ENCODE measurements at regions not wholly inside any gene's neighbourhood (a gene's known extent, or its start where the extent isn't known, plus 50 kb on each side); places are given as distances from the start of the nearest gene placed in this dataset.

DNA sequence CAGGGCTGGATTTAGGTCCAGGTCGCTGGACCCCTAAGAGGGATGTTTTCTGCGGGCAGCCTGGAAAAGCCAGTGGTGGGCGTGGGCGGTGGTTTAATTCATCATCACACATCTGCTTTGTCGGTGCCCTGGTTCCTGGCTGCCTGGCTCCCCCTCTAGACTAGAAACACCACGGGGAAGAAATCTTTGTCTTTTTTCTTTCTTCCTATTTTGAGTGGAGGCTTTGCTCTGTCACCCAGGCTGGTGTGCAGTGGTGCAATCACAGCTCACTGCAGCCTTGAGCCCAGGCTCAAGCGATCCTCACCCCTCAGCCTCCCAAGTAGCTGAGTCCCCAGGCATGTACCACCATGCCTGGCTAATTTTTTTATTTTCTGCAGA lies 86.6 kb upstream of the LINC01488 start:
- DNase-seq (no peak), ATAC-seq (ENCODE audit: insufficient read depth, low read depth) (no peak)
- H3K36me3 ChIP-seq (ENCODE audit: insufficient read depth, low read length) = no peaks in the 10 kb centered on the region
- H4K20me1 ChIP-seq (ENCODE audit: insufficient read depth, low read length) = 0 out of 2 replicates have a peak, but pooled peaks cover 2% of the 10 kb centered on the region
- no peaks in the 10 kb centered on the region for H3K27me3 ChIP-seq (ENCODE audit: insufficient read depth, low read length, poor library complexity)
- H2AFZ ChIP-seq (ENCODE audit: low read depth, low read length) = no peak overlapping the region
- H3K9ac ChIP-seq (ENCODE audit: low read depth, low read length) = no peak overlapping the region
- H3K79me2 ChIP-seq (ENCODE audit: insufficient read depth, low read length) = no peaks in the 10 kb centered on the region
- no peak overlapping the region for H3K4me3 ChIP-seq (ENCODE audit: low read depth in 1 of 2, low read length in 2 of 2)
- H3K4me1 ChIP-seq (ENCODE audit: insufficient read depth, low read length) = no peaks in the 10 kb centered on the region
- no peak overlapping the region for H3K27ac ChIP-seq (ENCODE audit: low read length)
- H3K9me3 ChIP-seq (ENCODE audit: insufficient read depth, low read length, severe bottlenecking) = no peaks in the 10 kb centered on the region
- no peak for TF ChIP-seq EZH2 (IDR thresholded peaks at IDR 0.05; ENCODE audit: borderline replicate concordance, low read depth, low read length, severe bottlenecking)
- TF ChIP-seq, protein P1, sequence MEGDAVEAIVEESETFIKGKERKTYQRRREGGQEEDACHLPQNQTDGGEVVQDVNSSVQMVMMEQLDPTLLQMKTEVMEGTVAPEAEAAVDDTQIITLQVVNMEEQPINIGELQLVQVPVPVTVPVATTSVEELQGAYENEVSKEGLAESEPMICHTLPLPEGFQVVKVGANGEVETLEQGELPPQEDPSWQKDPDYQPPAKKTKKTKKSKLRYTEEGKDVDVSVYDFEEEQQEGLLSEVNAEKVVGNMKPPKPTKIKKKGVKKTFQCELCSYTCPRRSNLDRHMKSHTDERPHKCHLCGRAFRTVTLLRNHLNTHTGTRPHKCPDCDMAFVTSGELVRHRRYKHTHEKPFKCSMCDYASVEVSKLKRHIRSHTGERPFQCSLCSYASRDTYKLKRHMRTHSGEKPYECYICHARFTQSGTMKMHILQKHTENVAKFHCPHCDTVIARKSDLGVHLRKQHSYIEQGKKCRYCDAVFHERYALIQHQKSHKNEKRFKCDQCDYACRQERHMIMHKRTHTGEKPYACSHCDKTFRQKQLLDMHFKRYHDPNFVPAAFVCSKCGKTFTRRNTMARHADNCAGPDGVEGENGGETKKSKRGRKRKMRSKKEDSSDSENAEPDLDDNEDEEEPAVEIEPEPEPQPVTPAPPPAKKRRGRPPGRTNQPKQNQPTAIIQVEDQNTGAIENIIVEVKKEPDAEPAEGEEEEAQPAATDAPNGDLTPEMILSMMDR (IDR thresholded peaks at IDR 0.05; ENCODE audit: borderline replicate concordance, extremely low read depth, low read length, poor library complexity, severe bottlenecking) = no peak
- no peak overlapping the region for H3K4me2 ChIP-seq (ENCODE audit: insufficient read depth, low read length)

DNA sequence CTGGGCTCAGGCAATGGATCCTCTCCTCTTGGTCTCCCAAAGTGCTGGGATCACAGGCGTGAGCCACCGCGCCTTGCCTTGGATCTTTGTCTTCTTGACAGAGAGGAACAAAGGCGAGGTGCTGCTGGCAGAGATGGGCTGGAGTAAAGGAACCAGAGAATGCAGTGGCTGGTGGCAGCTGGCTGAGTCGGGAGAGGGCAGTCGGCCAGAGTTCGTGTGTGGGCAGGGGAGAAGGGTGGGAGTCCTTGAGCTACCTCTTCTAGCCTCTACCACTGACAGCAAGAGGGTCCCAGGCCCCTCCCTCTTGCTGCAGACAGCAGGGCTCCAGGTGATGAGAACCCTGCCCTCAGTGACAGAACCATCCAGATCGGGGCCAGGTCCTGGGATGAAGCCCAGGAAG lies 86.2 kb upstream of the LINC01488 start:
- Histone ChIP-seq H3K4me1 (ENCODE audit: insufficient read depth, low read length) (no peaks in the 10 kb centered on the region), H3K27me3 (ENCODE audit: insufficient read depth, low read length, poor library complexity) (no peaks in the 10 kb centered on the region), H3K9me3 (ENCODE audit: insufficient read depth, low read length, severe bottlenecking) (no peaks in the 10 kb centered on the region), H3K4me2 (ENCODE audit: insufficient read depth, low read length) (no peak overlapping the region), H3K79me2 (ENCODE audit: insufficient read depth, low read length) (no peaks in the 10 kb centered on the region), H3K27ac (ENCODE audit: low read length) (no peak overlapping the region), H3K9ac (ENCODE audit: low read depth, low read length) (no peak overlapping the region), H3K36me3 (ENCODE audit: insufficient read depth, low read length) (no peaks in the 10 kb centered on the region), H2AFZ (ENCODE audit: low read depth, low read length) (no peak overlapping the region), H3K4me3 (ENCODE audit: low read depth in 1 of 2, low read length in 2 of 2) (no peak overlapping the region), H4K20me1 (ENCODE audit: insufficient read depth, low read length) (0 out of 2 replicates have a peak, but pooled peaks cover 2% of the 10 kb centered on the region)
- no peak for DNase-seq
- TF ChIP-seq, protein P1 (IDR thresholded peaks at IDR 0.05; ENCODE audit: borderline replicate concordance, extremely low read depth, low read length, poor library complexity, severe bottlenecking) = no peak
- TF ChIP-seq EZH2 (IDR thresholded peaks at IDR 0.05; ENCODE audit: borderline replicate concordance, low read depth, low read length, severe bottlenecking) = no peak
- ATAC-seq (ENCODE audit: insufficient read depth, low read depth) = no peak

DNA sequence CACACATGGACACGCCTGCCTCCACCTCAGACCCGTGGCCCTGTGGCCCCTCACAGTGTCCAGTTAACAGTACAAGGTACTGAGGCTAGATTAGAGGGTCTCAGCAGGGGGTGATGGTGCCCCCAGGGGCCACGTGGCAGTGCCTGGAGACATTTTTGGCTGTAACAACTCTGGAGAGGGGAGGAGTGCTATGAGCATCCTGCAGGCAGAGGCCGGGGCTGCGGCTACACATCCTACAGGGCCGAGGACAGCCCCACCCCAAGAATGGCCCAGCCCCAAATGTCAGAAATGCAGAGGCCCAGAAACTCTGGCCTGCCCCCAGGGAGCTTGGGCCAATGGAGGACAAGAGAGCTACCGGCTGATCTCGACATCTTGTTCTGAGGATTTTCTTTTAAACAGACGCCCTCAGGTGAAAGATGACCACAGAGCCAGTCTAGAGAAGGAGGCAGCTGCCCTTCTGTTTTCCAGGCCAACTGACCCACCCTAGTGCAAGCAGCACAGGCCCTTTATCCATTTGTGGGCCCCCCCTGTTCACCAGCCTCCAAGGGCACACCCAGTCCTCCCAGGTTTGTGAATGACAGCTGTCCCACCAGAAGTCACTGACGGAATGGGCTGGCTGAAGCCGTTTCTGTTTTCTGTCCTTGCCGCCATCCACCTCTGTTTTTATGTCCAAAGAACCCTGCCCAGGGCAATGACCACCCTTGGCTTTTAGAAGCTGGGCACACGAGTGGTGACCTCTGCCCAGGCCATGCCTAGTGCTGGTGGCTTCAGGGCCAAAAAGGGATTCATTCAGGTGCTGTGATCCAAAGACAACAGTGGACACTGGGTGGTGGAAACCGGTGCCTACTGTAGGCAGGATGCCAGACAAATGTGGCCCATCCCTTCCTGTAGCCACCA lies 85.2 kb upstream of the LINC01488 start:
- Histone ChIP-seq H3K9me3 (ENCODE audit: insufficient read depth, low read length, severe bottlenecking) (no peaks in the 10 kb centered on the region), H3K36me3 (ENCODE audit: insufficient read depth, low read length) (no peaks in the 10 kb centered on the region), H4K20me1 (ENCODE audit: insufficient read depth, low read length) (no peaks in the 10 kb centered on the region), H3K9ac (ENCODE audit: low read depth, low read length) (no peak overlapping the region), H2AFZ (ENCODE audit: low read depth, low read length) (no peak overlapping the region), H3K4me3 (ENCODE audit: low read depth in 1 of 2, low read length in 2 of 2) (no peak overlapping the region), H3K27ac (ENCODE audit: low read length) (no peak overlapping the region), H3K4me1 (ENCODE audit: insufficient read depth, low read length) (no peaks in the 10 kb centered on the region), H3K79me2 (ENCODE audit: insufficient read depth, low read length) (no peaks in the 10 kb centered on the region), H3K4me2 (ENCODE audit: insufficient read depth, low read length) (no peak overlapping the region), H3K27me3 (ENCODE audit: insufficient read depth, low read length, poor library complexity) (no peaks in the 10 kb centered on the region)
- TF ChIP-seq, protein P1 (IDR thresholded peaks at IDR 0.05; ENCODE audit: borderline replicate concordance, extremely low read depth, low read length, poor library complexity, severe bottlenecking) = no peak
- TF ChIP-seq EZH2 (IDR thresholded peaks at IDR 0.05; ENCODE audit: borderline replicate concordance, low read depth, low read length, severe bottlenecking) = no peak
- no peak for DNase-seq
- ATAC-seq (ENCODE audit: insufficient read depth, low read depth) = no peak
